ENCODE measurements at regions not wholly inside any gene's neighbourhood (a gene's known extent, or its start where the extent isn't known, plus 50 kb on each side); places are given as distances from the start of the nearest gene placed in this dataset.

DNA sequence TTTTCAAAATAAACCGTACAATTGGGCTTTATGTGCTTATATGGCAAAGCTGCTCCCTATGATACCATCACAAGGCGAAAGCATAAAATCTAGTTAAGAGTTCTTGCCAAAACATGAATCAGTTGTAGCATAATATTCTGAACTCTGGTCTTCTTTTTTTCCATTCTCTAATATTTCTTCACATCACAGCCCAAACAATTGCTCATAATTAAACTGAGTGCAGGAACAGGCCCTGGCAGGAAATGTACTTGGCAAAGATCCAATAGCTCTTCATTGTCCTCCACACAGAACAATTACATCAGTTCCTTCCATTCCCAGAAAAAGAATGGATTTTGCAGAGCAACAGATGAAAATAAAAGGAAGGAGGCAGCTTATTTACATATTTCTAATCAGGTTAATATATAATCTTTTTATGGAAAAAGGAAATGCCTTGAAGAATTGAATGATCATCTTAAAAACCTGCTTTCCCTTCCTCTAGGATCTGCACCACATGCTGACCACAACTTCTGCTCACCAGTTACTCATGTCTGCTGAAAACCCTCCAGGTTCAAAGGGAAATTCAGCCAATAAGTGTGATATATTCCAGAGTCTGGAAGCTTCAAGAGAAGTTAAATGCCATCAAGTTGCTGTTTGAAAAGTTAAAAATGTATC is 123.3 kb upstream of the COL21A1 start (continued):
- TF ChIP-seq ZNF462 (CRISPR knock-in tag; IDR thresholded peaks at IDR 0.05) (no peak), EZH2 (IDR thresholded peaks at IDR 0.05; ENCODE audit: low read depth, unreplicated experiment) (no peak), EZH2phosphoT487 (IDR thresholded peaks at IDR 0.05; ENCODE audit: unreplicated experiment) (no peak), POLR2AphosphoS5 (IDR thresholded peaks at IDR 0.05; ENCODE audit: low read depth) (no peak), STAT1 (IDR thresholded peaks at IDR 0.05; ENCODE audit: unreplicated experiment) (no peak)
- TF ChIP-seq, protein P1, sequence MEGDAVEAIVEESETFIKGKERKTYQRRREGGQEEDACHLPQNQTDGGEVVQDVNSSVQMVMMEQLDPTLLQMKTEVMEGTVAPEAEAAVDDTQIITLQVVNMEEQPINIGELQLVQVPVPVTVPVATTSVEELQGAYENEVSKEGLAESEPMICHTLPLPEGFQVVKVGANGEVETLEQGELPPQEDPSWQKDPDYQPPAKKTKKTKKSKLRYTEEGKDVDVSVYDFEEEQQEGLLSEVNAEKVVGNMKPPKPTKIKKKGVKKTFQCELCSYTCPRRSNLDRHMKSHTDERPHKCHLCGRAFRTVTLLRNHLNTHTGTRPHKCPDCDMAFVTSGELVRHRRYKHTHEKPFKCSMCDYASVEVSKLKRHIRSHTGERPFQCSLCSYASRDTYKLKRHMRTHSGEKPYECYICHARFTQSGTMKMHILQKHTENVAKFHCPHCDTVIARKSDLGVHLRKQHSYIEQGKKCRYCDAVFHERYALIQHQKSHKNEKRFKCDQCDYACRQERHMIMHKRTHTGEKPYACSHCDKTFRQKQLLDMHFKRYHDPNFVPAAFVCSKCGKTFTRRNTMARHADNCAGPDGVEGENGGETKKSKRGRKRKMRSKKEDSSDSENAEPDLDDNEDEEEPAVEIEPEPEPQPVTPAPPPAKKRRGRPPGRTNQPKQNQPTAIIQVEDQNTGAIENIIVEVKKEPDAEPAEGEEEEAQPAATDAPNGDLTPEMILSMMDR (conservative IDR thresholded peaks at IDR 0.05; ENCODE audit: low read depth in 2 of 2), result no peak

DNA sequence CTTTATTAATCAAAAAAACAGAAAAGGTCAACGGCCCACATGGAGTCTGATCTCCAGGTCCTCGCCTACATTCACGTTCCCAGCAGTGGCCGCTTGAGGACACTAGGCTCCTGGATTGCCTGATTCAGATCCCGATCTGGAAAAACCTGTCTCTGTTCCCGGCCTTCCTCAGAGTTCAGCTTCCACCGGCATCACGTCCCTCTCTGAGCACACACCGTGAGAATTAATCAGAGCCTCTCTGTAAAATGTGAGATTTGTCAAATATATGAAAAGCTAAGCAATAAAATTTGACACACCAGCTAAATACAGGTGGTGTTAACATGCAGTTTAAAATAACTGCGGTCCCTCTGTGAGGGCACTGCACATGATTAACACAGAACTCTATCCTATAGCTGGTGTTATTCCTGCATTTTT is 122.8 kb upstream of the COL21A1 start:
- Histone ChIP-seq H3K4me3 (no peak overlapping the region), H3K79me2 (replicated peaks; ENCODE audit: insufficient read depth) (no peaks in the 10 kb centered on the region), H2AFZ (no peak overlapping the region), H3F3A (replicated peaks; ENCODE audit: low read depth) (no peaks in the 10 kb centered on the region), H3K4me2 (no peak overlapping the region), H3K9me2 (ENCODE audit: insufficient read depth) (peaks cover 6% of the 10 kb centered on the region; the same call in 1 of the 2 replicates), H3K27me3 (ENCODE audit: insufficient read depth) (no peaks in the 10 kb centered on the region), H3K36me3 (ENCODE audit: insufficient read depth) (no peaks in the 10 kb centered on the region), H3K27ac (ENCODE audit: low read depth) (no peak overlapping the region), H4K20me1 (replicated peaks; ENCODE audit: insufficient read depth) (no peaks in the 10 kb centered on the region), H3K4me1 (ENCODE audit: insufficient read depth) (no peaks in the 10 kb centered on the region; the same call in 1 of the 2 replicates)
- TF ChIP-seq ZNF114 (CRISPR knock-in tag; IDR thresholded peaks at IDR 0.05), result no peak
- TF ChIP-seq, protein P1 (conservative IDR thresholded peaks at IDR 0.05; ENCODE audit: low read depth in 2 of 2), result peak; percentile 50 to 77
- no peak overlapping the region for H3K27ac Mint-ChIP-seq
- H3K9me3 Mint-ChIP-seq, result no peaks in the 10 kb centered on the region
- ATAC-seq (peak; percentile 98), DNase-seq (ENCODE audit: low spot score) (peak; percentile 79)
- H3K36me3 Mint-ChIP-seq (ENCODE audit: low read depth), result no peaks in the 10 kb centered on the region
- no peak overlapping the region for H3K4me3 Mint-ChIP-seq
- no peaks in the 10 kb centered on the region for H3K27me3 Mint-ChIP-seq (ENCODE audit: insufficient read depth, low read depth, poor library complexity)
- peaks cover 6% of the 10 kb centered on the region; the same call in 2 of the 3 replicates for H3K4me1 Mint-ChIP-seq
